ENCODE measurements at regions not wholly inside any gene's neighbourhood (a gene's known extent, or its start where the extent isn't known, plus 50 kb on each side); places are given as distances from the start of the nearest gene placed in this dataset.
A peak's percentile ranks its signal among the peaks of the same experiment; 100 is the strongest.

DNA sequence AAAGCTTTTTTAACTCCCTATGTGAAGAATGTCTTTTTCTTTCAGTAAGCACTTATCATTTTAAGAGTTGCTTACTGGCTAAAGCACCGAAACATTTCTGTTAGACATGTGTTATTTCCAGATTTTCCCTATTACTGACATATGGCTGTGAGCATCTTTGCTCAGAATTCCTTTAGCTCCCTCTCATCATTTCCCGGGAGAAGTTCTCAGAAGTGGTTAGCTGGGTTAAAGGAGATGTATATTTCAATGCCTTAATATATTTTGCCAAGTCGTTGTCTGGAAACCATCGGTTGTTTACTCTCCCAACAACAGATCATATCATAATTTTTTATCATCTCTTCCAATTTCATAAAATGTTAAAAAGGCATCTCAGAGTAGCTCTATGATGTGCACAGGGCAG is 396.5 kb downstream of the OCA2 start:
- Mint-ChIP-seq H3K4me3 (no peak overlapping the region), H3K27me3 (no peaks in the 10 kb centered on the region), H3K9me3 (peaks cover 14% of the 10 kb centered on the region), H3K27ac (no peak overlapping the region), H3K4me1 (no peaks in the 10 kb centered on the region), H3K36me3 (ENCODE audit: low read depth) (no peaks in the 10 kb centered on the region)
- ATAC-seq (no peak), DNase-seq (no peak)

DNA sequence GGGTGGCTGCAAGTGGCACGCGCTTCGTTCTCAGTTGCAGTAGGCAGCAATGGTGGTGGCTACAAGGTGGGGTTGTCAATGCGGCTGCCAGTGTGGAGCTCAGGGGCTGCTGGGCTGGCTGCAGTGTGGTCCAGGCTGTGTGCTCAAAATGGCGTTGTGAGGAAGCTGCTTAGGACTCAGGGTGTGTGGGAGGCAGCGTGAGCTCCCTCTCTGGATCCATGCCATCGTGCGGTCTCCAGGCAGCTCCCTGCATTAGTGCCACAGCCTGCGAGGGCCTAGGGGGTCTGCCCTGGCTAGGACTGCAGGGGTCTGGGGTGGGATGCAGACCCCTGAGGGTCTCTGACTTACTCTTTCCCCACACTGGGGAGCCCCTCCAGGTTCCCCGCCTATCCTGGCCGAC is 397.2 kb downstream of the OCA2 start:
- H3K36me3 Mint-ChIP-seq (ENCODE audit: low read depth): no peaks in the 10 kb centered on the region
- peaks cover 14% of the 10 kb centered on the region for H3K9me3 Mint-ChIP-seq
- DNase-seq (no peak), ATAC-seq (no peak)
- H3K4me1 Mint-ChIP-seq: no peaks in the 10 kb centered on the region
- no peak overlapping the region for H3K4me3 Mint-ChIP-seq
- no peak overlapping the region for H3K27ac Mint-ChIP-seq
- H3K27me3 Mint-ChIP-seq: no peaks in the 10 kb centered on the region

DNA sequence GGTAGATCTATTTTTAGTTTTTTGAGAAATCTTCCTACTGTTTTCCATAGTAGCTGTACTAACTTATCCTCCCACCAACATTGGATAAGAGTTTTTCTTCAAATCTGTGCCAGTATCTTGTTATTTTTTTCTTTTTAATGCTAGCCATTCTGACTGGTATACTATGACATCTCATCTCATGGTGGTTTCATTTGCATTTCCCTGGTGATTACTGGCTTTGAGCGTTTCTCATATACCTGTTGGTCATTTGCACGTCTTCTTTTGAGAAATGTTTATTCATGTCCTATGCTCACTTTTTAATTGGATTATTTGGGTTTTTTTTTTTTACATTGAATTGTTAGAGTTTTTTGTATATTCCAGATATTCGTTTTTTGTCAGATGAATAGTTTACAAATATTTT is 398.1 kb downstream of the OCA2 start:
- Mint-ChIP-seq H3K27ac (no peak overlapping the region), H3K4me3 (no peak overlapping the region), H3K9me3 (peaks cover 14% of the 10 kb centered on the region), H3K27me3 (no peaks in the 10 kb centered on the region), H3K4me1 (no peaks in the 10 kb centered on the region), H3K36me3 (ENCODE audit: low read depth) (no peaks in the 10 kb centered on the region)
- DNase-seq (no peak), ATAC-seq (no peak)

DNA sequence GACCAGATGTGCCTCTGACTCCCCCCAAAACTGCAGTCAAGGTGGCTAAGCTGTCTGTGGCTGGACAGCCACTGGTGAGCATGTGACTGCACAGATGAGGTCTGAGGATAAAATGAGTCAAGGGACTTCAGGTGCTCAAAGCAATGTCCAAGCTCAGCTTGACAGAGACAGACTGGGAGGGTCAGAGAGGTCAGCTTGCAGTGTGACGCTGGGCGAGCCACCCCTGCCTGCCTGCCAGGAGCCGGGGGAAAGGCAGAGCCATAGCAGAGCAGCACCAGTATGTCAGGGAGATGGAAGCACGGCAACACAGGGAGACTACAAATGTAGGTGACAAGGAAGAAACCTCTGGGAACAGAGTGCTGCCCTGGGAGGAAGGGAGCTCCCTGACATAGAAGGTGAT is 399.4 kb downstream of the OCA2 start:
- no peak for ATAC-seq
- H3K4me3 Mint-ChIP-seq: no peak overlapping the region
- no peaks in the 10 kb centered on the region for H3K4me1 Mint-ChIP-seq
- H3K27me3 Mint-ChIP-seq: no peaks in the 10 kb centered on the region
- no peak for DNase-seq
- no peaks in the 10 kb centered on the region for H3K36me3 Mint-ChIP-seq (ENCODE audit: low read depth)
- peaks cover 11% of the 10 kb centered on the region for H3K9me3 Mint-ChIP-seq
- no peak overlapping the region for H3K27ac Mint-ChIP-seq

DNA sequence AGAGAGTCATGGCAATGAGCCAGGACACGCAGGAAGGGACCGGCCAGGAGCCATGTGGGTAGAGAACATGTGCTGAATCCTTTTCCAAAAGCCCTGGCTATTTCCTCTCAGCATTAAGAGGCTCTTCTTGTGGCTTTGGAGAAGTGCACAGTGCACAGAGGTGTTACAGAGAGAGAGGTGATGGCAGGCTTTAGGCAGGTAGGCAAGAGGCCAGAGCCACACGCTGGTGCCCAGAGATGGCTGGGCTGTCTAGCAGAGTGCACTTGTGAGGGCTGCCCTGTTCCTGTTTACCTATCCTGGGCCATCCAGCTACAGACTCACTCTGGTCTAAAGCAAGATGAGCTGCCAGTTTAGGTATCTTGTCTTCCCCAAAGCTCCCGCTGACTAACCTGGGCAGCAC is 402.6 kb downstream of the OCA2 start:
- Mint-ChIP-seq H3K4me3 (no peak overlapping the region), H3K27me3 (no peaks in the 10 kb centered on the region), H3K27ac (no peak overlapping the region), H3K9me3 (peaks cover 4% of the 10 kb centered on the region), H3K4me1 (no peaks in the 10 kb centered on the region), H3K36me3 (ENCODE audit: low read depth) (no peaks in the 10 kb centered on the region)
- no peak for ATAC-seq
- no peak for DNase-seq

DNA sequence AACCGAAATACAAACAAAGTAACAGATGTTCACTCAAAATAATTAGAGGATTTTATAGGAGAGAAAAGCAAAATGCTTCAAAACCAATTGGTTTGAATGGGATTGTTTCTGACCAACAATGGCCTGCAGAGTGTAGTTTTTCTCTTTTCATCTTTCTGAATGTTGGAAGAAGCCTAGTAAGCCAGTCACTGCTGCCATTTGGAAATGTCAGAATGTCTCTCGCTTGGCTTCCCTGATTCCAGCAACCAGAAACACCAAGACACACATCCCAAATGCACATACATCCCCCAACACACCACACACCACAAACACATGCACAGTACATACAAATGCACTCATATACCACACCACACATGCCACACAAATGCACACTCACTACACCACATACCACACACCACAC is 403.4 kb downstream of the OCA2 start:
- no peak overlapping the region for H3K27ac Mint-ChIP-seq
- ATAC-seq: no peak
- H3K4me1 Mint-ChIP-seq: no peaks in the 10 kb centered on the region
- H3K9me3 Mint-ChIP-seq: peaks cover 4% of the 10 kb centered on the region
- no peak overlapping the region for H3K4me3 Mint-ChIP-seq
- no peak for DNase-seq
- no peaks in the 10 kb centered on the region for H3K36me3 Mint-ChIP-seq (ENCODE audit: low read depth)
- H3K27me3 Mint-ChIP-seq: no peaks in the 10 kb centered on the region

DNA sequence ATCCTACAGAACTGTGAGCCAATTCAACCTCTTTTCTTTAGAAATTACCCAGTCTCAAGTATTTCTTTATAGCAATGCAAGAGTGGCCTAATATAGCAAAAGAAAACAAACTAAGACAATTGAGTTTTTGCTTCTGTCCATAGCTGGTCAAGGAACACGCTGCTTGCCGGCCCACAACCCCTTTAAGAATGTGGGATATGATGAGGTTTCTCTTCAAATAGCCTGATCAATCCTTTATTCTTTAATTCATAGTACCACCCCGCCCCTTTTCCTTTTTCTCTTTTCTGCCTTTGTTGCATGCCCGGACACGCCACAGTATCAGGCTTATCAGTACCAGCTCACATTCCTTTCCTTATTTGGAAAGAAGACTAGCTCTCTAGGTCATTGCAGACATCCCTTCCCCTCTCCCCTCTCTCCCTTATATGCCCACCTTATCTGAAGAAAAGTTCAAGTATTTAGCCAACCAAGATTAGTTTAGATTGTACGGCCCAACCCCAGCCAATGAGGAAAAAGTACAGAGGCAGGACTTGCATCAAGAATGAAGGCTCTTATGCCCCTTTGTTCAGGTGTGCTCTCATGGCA is 404.5 kb downstream of the OCA2 start:
- Mint-ChIP-seq H3K9me3 (peaks cover 4% of the 10 kb centered on the region), H3K36me3 (ENCODE audit: low read depth) (no peaks in the 10 kb centered on the region), H3K4me3 (no peak overlapping the region), H3K4me1 (no peaks in the 10 kb centered on the region), H3K27ac (no peak overlapping the region), H3K27me3 (no peaks in the 10 kb centered on the region)
- ATAC-seq: no peak
- DNase-seq: no peak

DNA sequence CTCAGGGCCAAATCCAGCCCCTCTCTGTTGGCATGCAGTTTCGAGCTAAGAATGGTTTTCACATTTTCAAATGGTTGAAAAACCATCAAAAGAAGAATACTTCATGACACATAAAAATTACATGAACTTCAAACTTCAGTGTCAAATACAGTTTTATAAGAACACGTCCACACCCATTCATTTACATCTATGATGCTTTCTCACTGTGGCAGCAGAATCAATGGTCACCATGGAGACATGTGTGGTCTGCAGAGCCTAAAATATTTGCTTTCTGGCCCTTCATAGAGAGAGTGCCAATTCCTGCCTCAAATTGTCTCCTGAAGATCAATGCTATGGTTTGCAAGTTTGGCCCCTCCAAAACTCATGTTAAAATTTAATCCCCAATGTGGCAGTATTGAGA is 405.8 kb downstream of the OCA2 start:
- no peak for ATAC-seq
- Mint-ChIP-seq H3K9me3 (no peaks in the 10 kb centered on the region), H3K36me3 (ENCODE audit: low read depth) (no peaks in the 10 kb centered on the region), H3K27me3 (no peaks in the 10 kb centered on the region), H3K4me3 (no peak overlapping the region), H3K27ac (no peak overlapping the region), H3K4me1 (no peaks in the 10 kb centered on the region)
- no peak for DNase-seq

DNA sequence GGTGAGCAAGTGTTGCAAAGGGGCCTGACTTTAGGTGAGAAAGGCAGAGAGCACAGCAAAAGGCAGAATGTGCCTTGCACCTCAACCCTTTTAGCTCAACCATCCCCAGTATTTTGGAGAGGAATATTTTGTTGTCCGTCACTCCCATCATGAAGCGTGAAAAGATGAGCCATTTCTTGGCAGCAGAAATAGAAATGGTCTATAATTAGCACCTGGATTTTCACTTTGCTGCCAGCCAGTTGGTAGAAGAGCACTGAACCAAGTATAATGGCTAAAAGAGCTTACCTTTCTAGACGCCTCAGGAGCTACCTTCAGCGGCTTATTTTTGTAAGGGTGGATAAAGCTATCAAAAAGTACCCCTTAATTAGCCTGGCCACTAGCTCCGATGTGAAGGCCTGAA is 406.7 kb downstream of the OCA2 start:
- Mint-ChIP-seq H3K36me3 (ENCODE audit: low read depth) (no peaks in the 10 kb centered on the region), H3K27ac (no peak overlapping the region), H3K4me1 (no peaks in the 10 kb centered on the region), H3K9me3 (no peaks in the 10 kb centered on the region), H3K27me3 (no peaks in the 10 kb centered on the region), H3K4me3 (no peak overlapping the region)
- ATAC-seq (no peak), DNase-seq (no peak)

DNA sequence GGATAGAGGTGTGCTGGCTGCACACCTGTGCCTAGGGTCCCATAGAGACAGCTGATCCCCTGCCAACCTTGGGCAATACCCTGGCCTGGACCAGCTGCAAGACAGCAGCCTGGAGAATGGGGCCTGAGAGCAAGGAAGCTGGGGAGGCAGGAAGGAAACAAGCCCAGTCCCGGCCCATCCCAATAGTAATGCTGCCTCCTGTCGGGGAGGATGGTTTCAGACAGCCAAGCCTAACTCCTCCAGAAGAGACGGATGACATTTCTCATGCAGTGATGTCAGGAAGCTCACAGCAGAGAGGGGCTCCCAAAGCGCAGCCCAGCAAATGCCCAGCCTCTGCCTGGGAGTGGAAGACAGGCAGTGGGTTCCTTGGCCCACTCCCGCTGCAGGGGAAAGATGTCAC is 408.8 kb downstream of the OCA2 start:
- no peak for DNase-seq
- Mint-ChIP-seq H3K27me3 (no peaks in the 10 kb centered on the region), H3K4me3 (no peak overlapping the region), H3K4me1 (no peaks in the 10 kb centered on the region), H3K27ac (no peak overlapping the region), H3K9me3 (no peaks in the 10 kb centered on the region), H3K36me3 (ENCODE audit: low read depth) (no peaks in the 10 kb centered on the region)
- no peak for ATAC-seq

DNA sequence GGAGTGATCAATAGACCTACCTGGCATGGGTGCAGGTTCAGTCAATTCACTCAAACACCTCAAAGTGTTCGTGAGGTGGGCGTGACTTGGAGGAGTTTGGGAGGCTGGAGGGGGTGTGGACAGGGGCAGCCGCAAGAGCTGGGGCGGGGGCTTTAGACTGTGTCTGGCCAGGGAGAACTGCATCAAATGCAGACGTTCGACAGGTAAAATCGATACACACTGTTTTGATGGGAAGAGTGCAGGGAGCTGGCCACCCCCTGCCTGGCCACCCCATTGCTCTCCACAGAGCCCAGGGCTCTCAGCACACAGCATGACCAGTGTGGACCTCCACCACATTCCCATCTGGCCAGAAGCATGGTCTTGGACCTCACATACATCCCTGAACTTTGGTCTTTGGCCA is 412.1 kb downstream of the OCA2 start:
- H3K4me3 Mint-ChIP-seq: no peak overlapping the region
- ATAC-seq: no peak
- no peaks in the 10 kb centered on the region for H3K9me3 Mint-ChIP-seq
- no peaks in the 10 kb centered on the region for H3K4me1 Mint-ChIP-seq
- no peaks in the 10 kb centered on the region for H3K27me3 Mint-ChIP-seq
- no peak overlapping the region for H3K27ac Mint-ChIP-seq
- no peaks in the 10 kb centered on the region for H3K36me3 Mint-ChIP-seq (ENCODE audit: low read depth)
- no peak for DNase-seq

DNA sequence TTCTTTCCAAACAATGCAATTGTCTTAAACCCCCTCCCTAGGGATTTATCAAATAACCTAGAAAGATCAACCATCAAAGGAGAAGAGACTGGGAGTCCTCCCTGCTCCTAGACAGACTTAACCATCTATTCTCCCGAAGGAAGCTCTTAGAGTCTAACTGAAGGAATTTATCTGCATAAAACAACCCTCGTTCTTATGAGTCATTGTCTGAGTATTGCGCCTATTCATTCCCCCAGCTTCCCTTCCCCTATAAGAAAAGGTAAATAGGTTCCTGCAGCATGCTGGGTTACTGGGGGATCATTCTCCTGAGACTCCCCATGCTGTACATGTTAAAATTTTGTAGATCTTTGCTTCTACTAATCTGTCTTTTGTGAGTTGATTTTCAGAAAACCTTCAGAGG is 412.7 kb downstream of the OCA2 start:
- Mint-ChIP-seq H3K27me3 (no peaks in the 10 kb centered on the region), H3K9me3 (no peaks in the 10 kb centered on the region), H3K4me1 (no peaks in the 10 kb centered on the region), H3K4me3 (no peak overlapping the region), H3K36me3 (ENCODE audit: low read depth) (no peaks in the 10 kb centered on the region), H3K27ac (no peak overlapping the region)
- DNase-seq (no peak), ATAC-seq (no peak)

DNA sequence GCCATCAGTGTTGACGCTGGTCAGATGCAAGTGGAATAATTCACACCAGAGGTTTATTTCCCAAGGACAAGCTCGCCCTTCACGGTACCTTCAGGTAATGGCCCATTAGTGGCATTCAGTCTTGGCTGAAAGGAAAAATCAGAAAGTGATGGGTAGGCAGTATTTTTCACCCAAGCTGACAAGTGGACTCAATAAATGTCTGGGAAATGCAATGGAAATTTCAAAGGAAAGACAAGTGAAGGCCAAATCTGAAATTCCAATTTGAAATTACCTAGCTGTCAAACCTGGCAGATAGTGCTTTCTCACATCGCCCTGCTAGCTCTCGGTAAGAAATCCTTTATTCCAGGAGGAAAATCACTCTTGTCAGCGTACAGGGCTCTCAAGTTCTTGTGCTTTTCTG is 413.5 kb downstream of the OCA2 start:
- ATAC-seq: no peak
- no peak overlapping the region for H3K4me3 Mint-ChIP-seq
- H3K9me3 Mint-ChIP-seq: no peaks in the 10 kb centered on the region
- H3K27ac Mint-ChIP-seq: no peak overlapping the region
- DNase-seq: no peak
- H3K36me3 Mint-ChIP-seq (ENCODE audit: low read depth): no peaks in the 10 kb centered on the region
- H3K27me3 Mint-ChIP-seq: no peaks in the 10 kb centered on the region
- no peaks in the 10 kb centered on the region for H3K4me1 Mint-ChIP-seq

DNA sequence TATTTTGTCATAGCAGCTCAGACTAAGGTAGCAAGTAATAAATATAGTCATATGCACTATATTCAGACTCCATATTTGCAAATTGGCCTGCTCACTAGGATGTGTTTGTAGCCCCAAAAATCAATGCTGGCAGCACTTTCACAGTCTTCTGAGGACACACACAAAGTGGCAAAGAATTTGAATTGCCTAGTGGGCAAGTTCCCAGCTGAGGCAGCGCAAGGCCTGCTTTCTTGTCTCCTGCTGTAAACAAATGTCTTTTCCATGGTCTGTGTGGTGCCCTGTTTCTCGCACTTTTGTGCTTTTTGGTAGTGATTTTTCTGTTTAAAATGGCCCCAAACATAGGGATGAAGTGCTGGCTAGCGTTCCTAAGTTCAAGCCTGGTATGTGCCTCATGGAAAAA is 416.0 kb downstream of the OCA2 start:
- no peak for ATAC-seq
- H3K27ac Mint-ChIP-seq: no peak overlapping the region
- H3K27me3 Mint-ChIP-seq: no peaks in the 10 kb centered on the region
- H3K9me3 Mint-ChIP-seq: no peaks in the 10 kb centered on the region
- H3K4me1 Mint-ChIP-seq: no peaks in the 10 kb centered on the region
- no peak overlapping the region for H3K4me3 Mint-ChIP-seq
- no peaks in the 10 kb centered on the region for H3K36me3 Mint-ChIP-seq (ENCODE audit: low read depth)
- DNase-seq: no peak

DNA sequence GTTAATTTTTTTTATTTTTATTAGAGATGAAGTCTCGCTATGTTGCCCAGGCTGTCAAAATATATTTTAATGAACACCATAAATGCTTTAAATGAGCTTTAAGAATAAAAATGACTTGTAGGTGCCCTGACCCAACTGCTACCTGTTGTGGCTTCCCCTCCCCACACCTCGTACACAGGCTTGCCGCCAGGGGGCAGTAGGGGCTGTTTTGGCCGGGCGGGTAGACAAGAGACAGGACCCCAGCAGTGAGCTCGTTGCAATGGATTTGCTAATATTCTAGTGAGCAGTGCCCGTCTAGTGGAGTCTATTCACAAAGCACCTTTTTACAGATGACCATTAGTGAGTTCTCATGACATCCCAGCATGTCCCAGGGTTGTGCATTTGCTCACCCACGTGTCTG is 418.1 kb downstream of the OCA2 start:
- peak; percentile 16 for DNase-seq
- ATAC-seq: no peak
- H3K36me3 Mint-ChIP-seq (ENCODE audit: low read depth): peaks cover 2% of the 10 kb centered on the region
- no peak overlapping the region for H3K4me3 Mint-ChIP-seq
- no peaks in the 10 kb centered on the region for H3K27me3 Mint-ChIP-seq
- H3K4me1 Mint-ChIP-seq: no peaks in the 10 kb centered on the region
- H3K27ac Mint-ChIP-seq: no peak overlapping the region
- H3K9me3 Mint-ChIP-seq: no peaks in the 10 kb centered on the region

DNA sequence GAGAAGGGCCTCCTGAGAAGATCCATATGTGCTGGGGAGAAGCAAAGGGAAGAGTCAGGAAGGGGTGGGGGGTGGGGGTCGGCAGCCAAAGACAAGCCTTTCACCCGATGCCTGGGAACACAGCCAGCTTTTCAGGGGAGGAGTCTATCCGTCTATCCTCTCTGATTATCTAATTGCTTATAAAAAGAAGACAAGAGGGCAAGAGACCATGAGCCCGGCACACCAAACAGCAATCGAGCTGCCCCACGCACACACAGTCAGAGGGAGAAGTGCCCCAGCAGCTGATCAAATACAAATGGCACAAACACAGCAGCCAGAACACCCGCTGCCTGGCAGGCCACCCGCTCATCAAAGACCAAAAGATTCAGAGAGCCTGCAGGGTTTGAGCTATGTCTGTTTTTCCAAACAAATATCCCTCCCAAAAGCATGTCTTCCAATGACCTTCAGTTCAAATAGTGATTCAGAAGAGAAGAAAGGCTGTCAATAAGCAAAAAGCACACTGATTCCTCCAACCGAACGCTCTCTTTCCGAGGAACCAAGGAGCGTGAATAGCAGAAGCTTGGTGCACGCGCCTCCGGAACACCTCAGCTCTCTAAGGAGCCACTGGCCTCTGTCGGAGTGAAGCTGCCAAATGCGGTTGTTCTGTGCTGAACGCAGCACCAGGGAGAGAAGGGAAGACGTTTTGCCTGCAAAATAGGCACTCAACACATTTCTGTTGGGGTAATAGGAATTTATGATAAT is 419.2 kb downstream of the OCA2 start:
- H3K36me3 Mint-ChIP-seq (ENCODE audit: low read depth): peaks cover 2% of the 10 kb centered on the region
- H3K27ac Mint-ChIP-seq: no peak overlapping the region
- DNase-seq (no peak), ATAC-seq (no peak)
- no peaks in the 10 kb centered on the region for H3K9me3 Mint-ChIP-seq
- H3K27me3 Mint-ChIP-seq: no peaks in the 10 kb centered on the region
- no peaks in the 10 kb centered on the region for H3K4me1 Mint-ChIP-seq
- no peak overlapping the region for H3K4me3 Mint-ChIP-seq

Measured in activated naive CD8-positive, alpha-beta T cell treated with anti-CD3 and anti-CD28 coated beads, Interleukin-2, amount 50 U/mL, for 24 hours (primary cell).